ENCODE measurements at regions not wholly inside any gene's neighbourhood (a gene's known extent, or its start where the extent isn't known, plus 50 kb on each side); places are given as distances from the start of the nearest gene placed in this dataset.

- TF ChIP-seq HDAC6 (IDR thresholded peaks at IDR 0.05; ENCODE audit: low read depth, low read length) (no peak), HDAC2 (IDR thresholded peaks at IDR 0.05; ENCODE audit: borderline replicate concordance in 1 of 2, low read depth in 2 of 2, low read length in 2 of 2) (no peak)
These were observed 241.9 kb downstream of the BCL11A start (continued) for GRCh38 chr2:60311524-60311923.
